ENCODE measurements at regions not wholly inside any gene's neighbourhood (a gene's known extent, or its start where the extent isn't known, plus 50 kb on each side); places are given as distances from the start of the nearest gene placed in this dataset.

DNA sequence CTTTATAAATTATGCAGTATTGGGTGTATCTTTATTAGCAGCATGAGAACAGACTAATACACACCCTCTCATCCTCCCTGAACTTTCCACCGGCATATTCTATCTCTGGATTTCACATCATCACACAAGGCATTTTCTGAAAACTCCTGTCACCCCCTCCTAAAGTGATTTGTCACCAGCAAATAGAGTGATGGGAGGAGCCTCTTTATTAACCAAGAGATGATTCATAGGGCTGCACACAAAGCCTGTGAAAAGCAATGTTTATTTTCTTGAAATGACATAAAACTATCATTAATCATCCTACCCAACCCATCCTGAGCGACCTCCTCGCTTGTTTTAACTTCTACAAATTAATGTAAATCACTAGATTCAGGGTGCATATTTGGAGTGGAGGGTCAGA lies 394.7 kb upstream of the SULF2 start:
- TF ChIP-seq, protein P1, sequence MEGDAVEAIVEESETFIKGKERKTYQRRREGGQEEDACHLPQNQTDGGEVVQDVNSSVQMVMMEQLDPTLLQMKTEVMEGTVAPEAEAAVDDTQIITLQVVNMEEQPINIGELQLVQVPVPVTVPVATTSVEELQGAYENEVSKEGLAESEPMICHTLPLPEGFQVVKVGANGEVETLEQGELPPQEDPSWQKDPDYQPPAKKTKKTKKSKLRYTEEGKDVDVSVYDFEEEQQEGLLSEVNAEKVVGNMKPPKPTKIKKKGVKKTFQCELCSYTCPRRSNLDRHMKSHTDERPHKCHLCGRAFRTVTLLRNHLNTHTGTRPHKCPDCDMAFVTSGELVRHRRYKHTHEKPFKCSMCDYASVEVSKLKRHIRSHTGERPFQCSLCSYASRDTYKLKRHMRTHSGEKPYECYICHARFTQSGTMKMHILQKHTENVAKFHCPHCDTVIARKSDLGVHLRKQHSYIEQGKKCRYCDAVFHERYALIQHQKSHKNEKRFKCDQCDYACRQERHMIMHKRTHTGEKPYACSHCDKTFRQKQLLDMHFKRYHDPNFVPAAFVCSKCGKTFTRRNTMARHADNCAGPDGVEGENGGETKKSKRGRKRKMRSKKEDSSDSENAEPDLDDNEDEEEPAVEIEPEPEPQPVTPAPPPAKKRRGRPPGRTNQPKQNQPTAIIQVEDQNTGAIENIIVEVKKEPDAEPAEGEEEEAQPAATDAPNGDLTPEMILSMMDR (conservative IDR thresholded peaks at IDR 0.05; ENCODE audit: low read length), result no peak
- TF ChIP-seq EZH2phosphoT487 (IDR thresholded peaks at IDR 0.05; ENCODE audit: borderline replicate concordance), result no peak
